ENCODE measurements at regions not wholly inside any gene's neighbourhood (a gene's known extent, or its start where the extent isn't known, plus 50 kb on each side); places are given as distances from the start of the nearest gene placed in this dataset.
A peak's percentile ranks its signal among the peaks of the same experiment; 100 is the strongest.
"Not testable (repeated sequence)": the region's sequence is repeated elsewhere in the genome, so short reads cannot be mapped to it uniquely, and the experiment has no call there.

DNA sequence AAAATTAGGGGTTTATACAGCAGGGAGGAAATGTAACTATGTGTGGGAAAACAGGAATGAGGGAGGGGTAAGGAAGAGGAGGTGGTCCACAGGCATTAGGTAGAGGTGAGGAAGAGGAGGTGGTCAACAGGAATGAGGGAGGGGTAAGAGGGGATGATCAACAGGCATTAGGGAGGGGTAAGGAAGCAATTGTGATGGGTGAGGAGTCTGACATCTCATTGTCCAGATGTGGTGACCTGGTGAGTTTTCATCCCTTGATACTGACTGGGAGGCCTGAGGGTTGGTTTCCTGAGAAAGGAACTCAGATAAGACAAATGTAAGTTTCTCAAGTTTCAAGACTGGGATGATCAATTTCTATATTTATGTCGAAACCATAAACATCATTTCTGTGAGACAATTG lies 206.2 kb upstream of the C16orf82 start:
- DNase-seq (ENCODE audit: low read depth) = no peak

GRCh38 chr16:26863931-26864330 lies 202.8 kb upstream of the C16orf82 start:
- no peak for DNase-seq (ENCODE audit: low read depth)

DNA sequence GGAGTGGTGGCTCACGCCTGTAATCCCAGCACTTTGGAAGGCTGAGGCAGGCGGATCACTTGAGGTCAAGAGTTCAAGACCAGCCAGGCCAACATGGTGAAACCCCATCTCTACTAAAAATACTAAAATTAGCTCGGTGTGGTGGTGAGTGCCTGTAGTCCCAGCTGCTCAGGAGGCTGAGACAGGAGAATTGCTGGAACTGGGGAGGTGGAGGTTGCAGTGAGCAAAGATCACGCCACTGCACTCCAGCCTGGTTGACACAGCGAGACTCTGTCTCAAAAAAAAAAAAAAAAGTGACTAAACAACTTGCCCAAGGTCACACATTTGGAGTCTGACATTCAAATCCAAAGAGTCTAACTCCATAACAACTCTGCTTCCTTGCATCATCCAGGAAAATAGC lies 192.4 kb upstream of the C16orf82 start:
- DNase-seq (ENCODE audit: low read depth) = not testable (repeated sequence)

DNA sequence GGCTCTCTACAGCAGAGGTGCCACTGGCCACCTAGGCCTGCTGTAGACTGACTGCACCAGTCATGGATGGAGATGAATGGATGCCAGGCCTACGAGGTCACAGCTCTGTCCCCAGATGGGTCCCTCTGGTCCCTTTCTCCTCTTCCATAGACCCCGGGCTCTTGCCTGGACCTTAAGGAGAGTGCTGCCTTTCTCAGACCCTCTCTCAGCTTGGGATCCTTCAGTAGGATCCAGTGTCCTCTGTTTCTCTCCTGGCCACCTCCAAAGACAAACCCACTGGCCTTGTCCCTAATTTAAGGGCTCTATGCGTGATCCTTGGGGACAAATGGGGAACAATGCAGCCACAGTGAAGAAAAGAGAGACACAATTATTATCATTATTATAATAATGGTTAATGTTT lies 189.3 kb upstream of the C16orf82 start:
- DNase-seq (ENCODE audit: low read depth) = no peak

GRCh38 chr16:26885674-26886073 lies 181.1 kb upstream of the C16orf82 start:
- no peak for DNase-seq (ENCODE audit: low read depth)

- no peak for DNase-seq (ENCODE audit: low read depth)
These were observed 177.0 kb upstream of the C16orf82 start for GRCh38 chr16:26889740-26890139.

DNA sequence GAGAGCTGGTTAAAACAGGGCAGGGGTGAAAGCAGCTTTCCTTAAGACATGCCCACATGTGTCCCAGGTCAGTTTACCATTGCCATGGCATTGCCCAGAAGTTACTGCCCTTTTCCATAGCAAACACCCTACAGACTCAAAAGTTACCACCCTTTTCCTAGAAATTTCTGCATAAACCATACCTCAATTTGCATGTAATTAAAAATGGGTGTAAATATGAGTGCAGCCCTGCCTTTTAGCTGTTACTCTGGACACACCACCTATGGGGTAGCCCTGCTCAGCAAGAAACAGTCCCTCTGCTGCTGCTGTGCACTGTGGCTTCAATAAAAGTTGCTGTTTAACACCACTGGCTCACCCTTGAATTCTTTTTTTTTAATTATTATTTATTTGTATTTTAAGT lies 168.5 kb upstream of the C16orf82 start:
- no peak for DNase-seq (ENCODE audit: low read depth)

GRCh38 chr16:26901196-26901861 lies 165.4 kb upstream of the C16orf82 start:
- no peak for DNase-seq (ENCODE audit: low read depth)

- DNase-seq (ENCODE audit: low read depth) = no peak
These were observed 164.7 kb upstream of the C16orf82 start for GRCh38 chr16:26901983-26902382.

GRCh38 chr16:26905336-26905735 lies 161.4 kb upstream of the C16orf82 start:
- peak; percentile 8 for DNase-seq (ENCODE audit: low read depth)

- DNase-seq (ENCODE audit: low read depth) = no peak
These were observed 157.1 kb upstream of the C16orf82 start for GRCh38 chr16:26909623-26910022.

- DNase-seq (ENCODE audit: low read depth) = no peak
These were observed 155.3 kb upstream of the C16orf82 start for GRCh38 chr16:26911436-26911835.

GRCh38 chr16:26913851-26914250 lies 152.9 kb upstream of the C16orf82 start:
- no peak for DNase-seq (ENCODE audit: low read depth)

DNA sequence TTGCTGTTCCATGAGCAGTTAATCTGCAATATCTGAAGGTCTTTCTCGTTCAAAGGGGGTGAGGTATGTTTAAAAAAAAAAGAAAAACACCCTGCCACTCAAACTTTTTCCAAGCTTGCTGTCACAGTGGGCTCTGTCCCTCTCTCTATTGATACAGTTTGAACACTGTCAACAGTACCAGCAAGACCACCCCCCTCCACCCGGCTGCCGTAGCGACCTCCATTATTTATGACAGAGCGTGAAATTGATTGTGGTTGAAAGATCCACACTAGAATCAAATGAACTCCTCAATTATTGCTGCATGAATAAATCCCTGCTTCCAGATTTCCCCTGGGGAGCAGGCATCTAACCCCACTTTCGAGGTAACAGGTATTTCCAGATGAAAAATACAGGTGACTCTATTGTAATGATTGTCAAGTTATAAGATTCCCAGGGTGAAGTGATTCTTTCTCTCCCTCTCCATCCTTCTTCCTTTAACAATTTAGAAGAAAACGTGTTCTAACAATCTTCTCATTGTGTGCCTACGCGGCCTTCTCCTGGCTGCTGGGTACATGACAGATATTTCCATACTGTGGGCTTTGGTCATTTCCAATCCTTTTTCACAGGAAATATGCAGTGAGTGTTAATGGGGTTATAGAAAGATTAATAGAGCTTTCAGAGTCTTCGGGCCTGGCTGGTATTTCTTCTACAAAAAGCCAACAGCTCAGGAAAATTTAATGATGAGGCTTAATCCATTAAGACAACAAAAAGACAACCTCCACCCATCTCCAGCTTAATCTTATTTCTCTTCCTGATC lies 135.7 kb upstream of the C16orf82 start:
- DNase-seq (ENCODE audit: low read depth) = no peak

DNA sequence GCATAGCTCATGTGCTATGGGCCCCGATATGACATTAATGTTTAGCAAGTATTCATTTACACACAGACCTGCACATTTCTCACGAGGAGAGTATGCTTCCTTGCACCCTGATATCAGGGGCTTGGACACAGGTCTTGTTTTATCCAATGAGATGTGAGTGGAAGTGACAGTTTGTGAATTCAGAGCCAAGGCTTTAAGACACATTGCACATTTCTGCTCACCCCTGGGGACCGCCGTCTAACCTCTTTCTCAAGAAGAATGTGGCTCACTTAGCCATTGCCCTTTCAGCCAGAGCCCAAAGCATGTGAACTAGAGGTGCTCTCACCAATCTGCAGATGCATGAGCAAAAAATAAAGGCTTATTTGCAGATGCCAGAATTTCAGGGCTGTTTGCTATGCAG lies 116.1 kb upstream of the C16orf82 start:
- no peak for DNase-seq (ENCODE audit: low read depth)

GRCh38 chr16:26951950-26952349 lies 114.8 kb upstream of the C16orf82 start:
- no peak for DNase-seq (ENCODE audit: low read depth)

DNA sequence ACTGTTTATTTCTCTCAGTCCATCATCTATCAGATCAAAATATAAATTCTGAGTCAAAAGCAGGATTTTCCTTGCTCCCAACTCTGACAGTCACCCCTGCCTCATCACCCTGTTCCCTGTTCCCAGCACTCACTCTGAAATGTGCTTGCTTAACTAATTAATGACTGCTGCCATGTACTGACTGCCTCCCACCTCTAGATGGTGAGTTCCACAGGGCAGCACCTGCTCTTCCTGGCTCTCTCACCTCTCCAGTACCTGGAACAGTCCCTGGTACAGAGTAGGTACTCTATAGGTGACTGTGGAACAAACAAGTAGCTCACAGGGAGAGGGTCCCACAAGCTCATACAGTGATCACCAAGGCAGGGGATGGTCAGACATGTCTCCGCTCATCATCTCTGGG lies 114.3 kb upstream of the C16orf82 start:
- no peak for DNase-seq (ENCODE audit: low read depth)

GRCh38 chr16:26957283-26957859 lies 109.4 kb upstream of the C16orf82 start:
- DNase-seq (ENCODE audit: low read depth) = no peak

- DNase-seq (ENCODE audit: low read depth) = no peak
These were observed 107.2 kb upstream of the C16orf82 start for GRCh38 chr16:26959416-26960009.

GRCh38 chr16:26961459-26961858 lies 105.3 kb upstream of the C16orf82 start:
- no peak for DNase-seq (ENCODE audit: low read depth)

- peak; percentile 24 for DNase-seq (ENCODE audit: low read depth)
These were observed 103.6 kb upstream of the C16orf82 start for GRCh38 chr16:26963109-26963508.

- no peak for DNase-seq (ENCODE audit: low read depth)
These were observed 97.0 kb upstream of the C16orf82 start for GRCh38 chr16:26969589-26970231.

Measured in HT1080 (cell line).